Neural cell (in vitro differentiated cells): ENCODE measurements at regions not wholly inside any gene's neighbourhood (a gene's known extent, or its start where the extent isn't known, plus 50 kb on each side); places are given as distances from the start of the nearest gene placed in this dataset.

Experiments
- CTCF ChIP-seq: fragments of 450-650 bp; IDR thresholded peaks from 2 replicates; pipeline ENCODE4 v1.5.1; 2014; ENCODE audit warnings: antibody characterized with exemption, mild to moderate bottlenecking, moderate library complexity; ENCODE audit not compliant: poor library complexity, severe bottlenecking
- EP300 ChIP-seq: fragments of 450-650 bp; conservative IDR thresholded peaks from 2 replicates; pipeline ENCODE4 v1.6.1; 2014; ENCODE audit warnings: antibody characterized with exemption, mild to moderate bottlenecking, moderate library complexity; ENCODE audit not compliant: poor library complexity, severe bottlenecking
- REST ChIP-seq: IDR thresholded peaks from 2 replicates; pipeline ENCODE4 v1.6.1; 2012; ENCODE audit warnings: borderline replicate concordance

GRCh38 chr6:54060286-54060685 is 51.0 kb upstream of the MLIP start:
- no peak for TF ChIP-seq CTCF
- no peak for TF ChIP-seq REST
- TF ChIP-seq EP300, result no peak
